ENCODE measurements at regions not wholly inside any gene's neighbourhood (a gene's known extent, or its start where the extent isn't known, plus 50 kb on each side); places are given as distances from the start of the nearest gene placed in this dataset.
"Not testable (repeated sequence)": the region's sequence is repeated elsewhere in the genome, so short reads cannot be mapped to it uniquely, and the experiment has no call there.

GRCh38 chr10:33919244-33919643 lies 584.8 kb upstream of the NRP1 start:
- FAIRE-seq (no peak), DNase-seq (no peak), ATAC-seq (no peak)
- H3K4me3 ChIP-seq: no peak overlapping the region
- WGBS, 2 donors: 84 to 95% methylated on average over 1 of the region's 1 CpG
- H3K27ac ChIP-seq: no peak overlapping the region
- intact Hi-C loops (cut with DNase I): no loop called here
- H3K27me3 ChIP-seq: no peaks in the 10 kb centered on the region
- TF ChIP-seq CTCF (IDR thresholded peaks at IDR 0.05): no peak
- H3K36me3 ChIP-seq: no peaks in the 10 kb centered on the region
- no peaks in the 10 kb centered on the region for H3K4me1 ChIP-seq
- H3K9me3 ChIP-seq: no peaks in the 10 kb centered on the region

GRCh38 chr10:33917069-33917780 lies 582.8 kb upstream of the NRP1 start:
- H3K27ac ChIP-seq: no peak overlapping the region
- TF ChIP-seq CTCF (IDR thresholded peaks at IDR 0.05): no peak
- H3K4me1 ChIP-seq: no peaks in the 10 kb centered on the region
- H3K27me3 ChIP-seq: no peaks in the 10 kb centered on the region
- intact Hi-C loops (cut with DNase I): no loop called here
- H3K9me3 ChIP-seq: no peaks in the 10 kb centered on the region
- no peak overlapping the region for H3K4me3 ChIP-seq
- DNase-seq (no peak), FAIRE-seq (no peak), ATAC-seq (no peak)
- no peaks in the 10 kb centered on the region for H3K36me3 ChIP-seq
- WGBS, 2 donors: 83 to 84% methylated on average over 8 of the region's 8 CpGs

DNA sequence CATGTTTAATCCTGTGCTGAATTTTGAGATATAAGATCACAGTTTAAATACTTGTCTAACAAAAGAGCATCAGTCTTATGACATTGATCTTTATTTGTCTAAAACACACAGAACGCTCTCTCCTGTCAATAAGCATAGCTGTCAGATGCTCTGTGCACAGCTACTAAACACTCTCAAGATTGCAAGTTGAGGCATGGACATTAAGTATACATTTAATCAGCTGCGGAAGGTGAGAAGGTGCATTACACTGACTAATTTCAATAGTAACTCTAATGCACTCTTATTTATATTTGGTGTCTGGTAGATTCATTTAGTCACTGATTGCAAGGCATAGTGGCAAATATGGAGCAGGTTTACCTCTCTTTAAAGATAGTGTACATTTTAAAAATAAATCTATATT lies 580.3 kb upstream of the NRP1 start:
- TF ChIP-seq CTCF (IDR thresholded peaks at IDR 0.05): no peak
- H3K4me1 ChIP-seq: no peaks in the 10 kb centered on the region
- DNase-seq (no peak), ATAC-seq (no peak), FAIRE-seq (no peak)
- intact Hi-C loops (cut with DNase I): no loop called here
- no peak overlapping the region for H3K4me3 ChIP-seq
- H3K27me3 ChIP-seq: no peaks in the 10 kb centered on the region
- H3K27ac ChIP-seq: no peak overlapping the region
- no peaks in the 10 kb centered on the region for H3K36me3 ChIP-seq
- WGBS, 2 donors: 72 to 80% methylated on average over 2 of the region's 2 CpGs
- no peaks in the 10 kb centered on the region for H3K9me3 ChIP-seq

- Histone ChIP-seq H3K36me3 (no peaks in the 10 kb centered on the region), H3K4me3 (no peak overlapping the region), H3K27me3 (no peaks in the 10 kb centered on the region), H3K4me1 (no peaks in the 10 kb centered on the region), H3K9me3 (no peaks in the 10 kb centered on the region), H3K27ac (no peak overlapping the region)
- intact Hi-C loops (cut with DNase I): no loop called here
- no peak for TF ChIP-seq CTCF (IDR thresholded peaks at IDR 0.05)
- no peak for FAIRE-seq
- DNase-seq: no peak
- ATAC-seq: no peak
- 80 to 89% methylated on average over 3 of the region's 3 CpGs for WGBS, 2 donors
Measured at GRCh38 chr10:33913194-33913593, 578.7 kb upstream of the NRP1 start.

- intact Hi-C loops (cut with DNase I): not testable (repeated sequence)
- 82 to 87% methylated on average over 4 of the region's 4 CpGs for WGBS, 2 donors
Measured at GRCh38 chr10:33909476-33909875, 575.0 kb upstream of the NRP1 start.

More at GRCh38 chr10:33909476-33909875, 575.0 kb upstream of the NRP1 start:
- H3K27ac ChIP-seq, H3K36me3 ChIP-seq, DNase-seq, H3K9me3 ChIP-seq, H3K27me3 ChIP-seq, H3K4me1 ChIP-seq, FAIRE-seq, ATAC-seq, H3K4me3 ChIP-seq: not testable (repeated sequence)
